Panc1 (cell line): ENCODE measurements at regions not wholly inside any gene's neighbourhood (a gene's known extent, or its start where the extent isn't known, plus 50 kb on each side); places are given as distances from the start of the nearest gene placed in this dataset.
"Not testable (repeated sequence)": the region's sequence is repeated elsewhere in the genome, so short reads cannot be mapped to it uniquely, and the experiment has no call there.

Experiments used
- ATAC-seq: fragments of 200-7000 bp; cut with Tn5 transposase; 2 replicates; pipeline ENCODE4 v1.9.1; 2020; ENCODE audit warnings: mild to moderate bottlenecking, moderate library complexity
- BruUV-seq: library from RNA; stranded (reverse); fragments of 400-500 nt; replicated peaks from 2 replicates; lab custom pipeline; 2021; lab: Mats Ljungman, UMichigan
- CTCF ChIA-PET: fragments of 300-600 bp; sonication (Branson Sonifier 250); formaldehyde crosslinking; loops from one replicate; lab custom pipeline; 2022; ENCODE audit warnings: antibody characterized with exemption; lab: Charles Lee
- POLR2A ChIA-PET: fragments of 300-600 bp; sonication (Branson Sonifier 250); formaldehyde crosslinking; loops from one replicate; lab custom pipeline; 2022; ENCODE audit warnings: antibody characterized with exemption; lab: Charles Lee
- DNase-seq: peaks from one replicate; pipeline ENCODE4 v3.0.0-alpha.2; 2010; ENCODE audit warnings: low read depth, low spot score
- H3K27ac ChIP-seq: 2 replicates; pipeline ENCODE4 v1.5.1; 2011; ENCODE audit warnings: mild to moderate bottlenecking, low read length, inconsistent platforms
- H3K27me3 ChIP-seq: fragments of 200-500 bp; sonication (Bioruptor generic); 2 replicates; pipeline ENCODE4 v1.6.0; 2014; ENCODE audit warnings: low read length, inconsistent platforms; ENCODE audit not compliant: control insufficient read depth, insufficient read depth
- H3K36me3 ChIP-seq: fragments of 200-500 bp; sonication (Bioruptor generic); 2 replicates; pipeline ENCODE4 v1.5.1; 2014; ENCODE audit warnings: inconsistent platforms, mild to moderate bottlenecking, low read length, moderate library complexity; ENCODE audit not compliant: control insufficient read depth, insufficient read depth
- H3K4me1 ChIP-seq: 2 replicates; pipeline ENCODE4 v1.5.1; 2011; ENCODE audit warnings: inconsistent platforms, mild to moderate bottlenecking, low read length, moderate library complexity; ENCODE audit not compliant: control insufficient read depth, insufficient read depth
- H3K4me3 ChIP-seq, 2 experiments: 2 replicates each; pipeline ENCODE4 v1.5.1; 2011 to 2012; ENCODE audit warnings: low read depth in 2 of 2, low read length in 2 of 2, mild to moderate bottlenecking in 2 of 2, inconsistent platforms in 1 of 2, moderate library complexity in 1 of 2
- H3K9me3 ChIP-seq: fragments of 200-500 bp; sonication (Bioruptor generic); 2 replicates; pipeline ENCODE4 v1.5.1; 2014; ENCODE audit warnings: low read depth, mild to moderate bottlenecking, inconsistent platforms, low read length, moderate library complexity; ENCODE audit not compliant: control insufficient read depth, insufficient read depth
- CTCF ChIP-seq: fragments of 450-650 bp; IDR thresholded peaks from 2 replicates; pipeline ENCODE4 v1.5.1; 2017; ENCODE audit warnings: mild to moderate bottlenecking
- POLR2AphosphoS5 ChIP-seq: IDR thresholded peaks from 2 replicates; pipeline ENCODE4 v1.6.1; 2012; ENCODE audit warnings: mild to moderate bottlenecking, low read depth, low read length, moderate library complexity
- REST ChIP-seq, 2 experiments: IDR thresholded peaks; 2 replicates each; pipeline ENCODE4 v1.6.1; 2011 to 2012; ENCODE audit warnings: low read depth in 2 of 2, control low read depth in 1 of 2, low read length in 1 of 2, mild to moderate bottlenecking in 1 of 2, moderate library complexity in 1 of 2; ENCODE audit not compliant: insufficient read depth in 1 of 2
- SIN3A ChIP-seq: IDR thresholded peaks from 2 replicates; pipeline ENCODE4 v1.6.1; 2012; ENCODE audit warnings: low read depth, mild to moderate bottlenecking, low read length, moderate library complexity, borderline replicate concordance; ENCODE audit not compliant: insufficient read depth
- TCF7L2 ChIP-seq: IDR thresholded peaks from 2 replicates; pipeline ENCODE4 v1.6.1; 2011; ENCODE audit warnings: mild to moderate bottlenecking, low read depth, low read length, inconsistent platforms
- in situ Hi-C: cut with HindIII; loops from 2 replicates; pipeline ENCODE4 v1.10.0; 2016; ENCODE audit warnings: low sequenced_read_pairs, low pct_unique_long_range_greater_than_20kb
- intact Hi-C: fragments of 100-400 bp; cut with micrococcal nuclease; formaldehyde crosslinking; loops from one replicate; pipeline ENCODE4 v1.10.0; 2022; ENCODE audit not compliant: unreplicated experiment

- H3K4me1 ChIP-seq = no peaks in the 10 kb centered on the region
- TF ChIP-seq REST (IDR thresholded peaks at IDR 0.05; ENCODE audit: insufficient read depth in 1 of 2, low read depth in 2 of 2, low read length in 1 of 2) = no peak
- DNase-seq = no peak
- POLR2A ChIA-PET = no interaction called here
- no TSS peak for BruUV-seq
- peaks cover 7% of the 10 kb centered on the region; the same call in 1 of the 2 replicates for H3K27me3 ChIP-seq
- in situ Hi-C loops (no loop called here), intact Hi-C loops (no loop called here)
- CTCF ChIA-PET = no interaction called here
- no peak for ATAC-seq
- H3K27ac ChIP-seq = no peak overlapping the region
- H3K36me3 ChIP-seq = no peaks in the 10 kb centered on the region
- H3K9me3 ChIP-seq = no peaks in the 10 kb centered on the region
- H3K4me3 ChIP-seq = no peak overlapping the region
Observed at GRCh38 chr6:16883414-16883813, 122.2 kb upstream of the ATXN1 start.

GRCh38 chr6:16882230-16882629, 121.0 kb upstream of the ATXN1 start:
- BruUV-seq = no TSS peak
- no peaks in the 10 kb centered on the region for H3K9me3 ChIP-seq
- no peaks in the 10 kb centered on the region for H3K4me1 ChIP-seq
- H3K27ac ChIP-seq = no peak overlapping the region
- intact Hi-C loops = no loop called here
- TF ChIP-seq POLR2AphosphoS5 = no peak
- TF ChIP-seq SIN3A = no peak
- no peak for TF ChIP-seq TCF7L2
- no peak for TF ChIP-seq CTCF
- no peak for TF ChIP-seq REST (IDR thresholded peaks at IDR 0.05; ENCODE audit: insufficient read depth in 1 of 2, low read depth in 2 of 2, low read length in 1 of 2)
- H3K36me3 ChIP-seq = no peaks in the 10 kb centered on the region
- H3K4me3 ChIP-seq = no peak overlapping the region
- peaks cover 7% of the 10 kb centered on the region; the same call in 1 of the 2 replicates for H3K27me3 ChIP-seq
- in situ Hi-C loops = no loop called here
- POLR2A ChIA-PET = no interaction called here
- no peak for DNase-seq
- ATAC-seq = no peak
- CTCF ChIA-PET = no interaction called here

- DNase-seq, CTCF ChIA-PET, H3K27ac ChIP-seq, intact Hi-C loops, H3K4me1 ChIP-seq, H3K9me3 ChIP-seq, BruUV-seq, H3K4me3 ChIP-seq, POLR2A ChIA-PET, H3K36me3 ChIP-seq, ATAC-seq, in situ Hi-C loops, H3K27me3 ChIP-seq: not testable (repeated sequence)
Observed at GRCh38 chr6:16876852-16877251, 115.6 kb upstream of the ATXN1 start.
